ENCODE measurements at regions not wholly inside any gene's neighbourhood (a gene's known extent, or its start where the extent isn't known, plus 50 kb on each side); places are given as distances from the start of the nearest gene placed in this dataset.

- no peak for TF ChIP-seq POLR2A (IDR thresholded peaks at IDR 0.05)
- no peak for TF ChIP-seq CTCF (IDR thresholded peaks at IDR 0.05)
Measured at GRCh38 chr4:45409536-45409935, 683.2 kb upstream of the GNPDA2 start.
